ENCODE measurements at regions not wholly inside any gene's neighbourhood (a gene's known extent, or its start where the extent isn't known, plus 50 kb on each side); places are given as distances from the start of the nearest gene placed in this dataset.

DNA sequence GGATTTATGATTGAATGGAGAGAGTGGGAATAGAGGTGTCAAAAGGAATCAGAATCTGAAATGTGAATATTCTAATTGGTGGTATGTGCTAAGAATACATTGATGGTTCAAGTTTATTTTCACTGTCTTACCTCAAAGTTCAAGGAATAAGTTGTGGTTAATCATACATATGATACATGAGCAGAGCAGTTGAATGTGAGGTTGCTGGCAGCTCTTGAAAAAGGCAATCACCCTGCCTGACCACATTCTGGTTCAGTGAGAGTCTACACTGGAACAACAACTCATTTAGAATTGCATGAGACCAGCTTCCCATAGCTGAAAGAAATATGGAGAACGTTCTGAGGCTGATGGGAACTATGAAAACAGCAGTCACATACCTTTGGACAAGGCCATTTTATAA is 68.3 kb upstream of the ARHGAP29 start:
- Histone ChIP-seq H3K27ac (no peak overlapping the region), H3K9me3 (peaks cover 0 to 4% (median 0%) of the 10 kb centered on the region in 4 donors), H3K4me1 (no peaks in the 10 kb centered on the region), H3K36me3 (no peaks in the 10 kb centered on the region), H3K27me3 (no peaks in the 10 kb centered on the region), H3K4me3 (no peak overlapping the region)
- TF ChIP-seq, protein P1, sequence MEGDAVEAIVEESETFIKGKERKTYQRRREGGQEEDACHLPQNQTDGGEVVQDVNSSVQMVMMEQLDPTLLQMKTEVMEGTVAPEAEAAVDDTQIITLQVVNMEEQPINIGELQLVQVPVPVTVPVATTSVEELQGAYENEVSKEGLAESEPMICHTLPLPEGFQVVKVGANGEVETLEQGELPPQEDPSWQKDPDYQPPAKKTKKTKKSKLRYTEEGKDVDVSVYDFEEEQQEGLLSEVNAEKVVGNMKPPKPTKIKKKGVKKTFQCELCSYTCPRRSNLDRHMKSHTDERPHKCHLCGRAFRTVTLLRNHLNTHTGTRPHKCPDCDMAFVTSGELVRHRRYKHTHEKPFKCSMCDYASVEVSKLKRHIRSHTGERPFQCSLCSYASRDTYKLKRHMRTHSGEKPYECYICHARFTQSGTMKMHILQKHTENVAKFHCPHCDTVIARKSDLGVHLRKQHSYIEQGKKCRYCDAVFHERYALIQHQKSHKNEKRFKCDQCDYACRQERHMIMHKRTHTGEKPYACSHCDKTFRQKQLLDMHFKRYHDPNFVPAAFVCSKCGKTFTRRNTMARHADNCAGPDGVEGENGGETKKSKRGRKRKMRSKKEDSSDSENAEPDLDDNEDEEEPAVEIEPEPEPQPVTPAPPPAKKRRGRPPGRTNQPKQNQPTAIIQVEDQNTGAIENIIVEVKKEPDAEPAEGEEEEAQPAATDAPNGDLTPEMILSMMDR (IDR thresholded peaks at IDR 0.05), result no peak
- no peak for TF ChIP-seq POLR2A (IDR thresholded peaks at IDR 0.05)
- no peak for DNase-seq

DNA sequence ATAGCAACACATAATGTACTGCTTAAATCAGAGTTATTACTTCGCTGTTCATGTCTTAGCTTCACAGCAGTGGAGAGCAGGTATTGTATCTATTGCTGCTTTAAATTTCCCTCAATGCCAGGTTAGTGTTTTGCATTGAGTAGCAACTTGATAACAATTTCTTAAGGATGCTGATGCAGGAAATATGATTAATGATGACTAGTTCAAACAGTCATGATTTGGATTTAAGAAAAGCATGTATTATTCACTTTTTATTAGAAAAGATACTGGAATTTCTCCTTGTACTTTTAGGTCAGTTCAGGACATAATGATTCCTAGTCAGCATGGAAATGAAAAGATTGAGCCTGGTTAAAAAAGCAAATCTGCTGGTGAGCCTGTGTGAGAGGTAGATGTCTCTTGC is 67.2 kb upstream of the ARHGAP29 start:
- Histone ChIP-seq H3K4me1 (peaks cover 0 to 1% (median 0%) of the 10 kb centered on the region in 4 donors), H3K4me3 (no peak overlapping the region), H3K27me3 (no peaks in the 10 kb centered on the region), H3K27ac (no peak overlapping the region), H3K36me3 (no peaks in the 10 kb centered on the region), H3K9me3 (peaks cover 0 to 4% (median 0%) of the 10 kb centered on the region in 4 donors)
- no peak for TF ChIP-seq POLR2A (IDR thresholded peaks at IDR 0.05)
- TF ChIP-seq, protein P1 (IDR thresholded peaks at IDR 0.05), result no peak
- no peak for DNase-seq

DNA sequence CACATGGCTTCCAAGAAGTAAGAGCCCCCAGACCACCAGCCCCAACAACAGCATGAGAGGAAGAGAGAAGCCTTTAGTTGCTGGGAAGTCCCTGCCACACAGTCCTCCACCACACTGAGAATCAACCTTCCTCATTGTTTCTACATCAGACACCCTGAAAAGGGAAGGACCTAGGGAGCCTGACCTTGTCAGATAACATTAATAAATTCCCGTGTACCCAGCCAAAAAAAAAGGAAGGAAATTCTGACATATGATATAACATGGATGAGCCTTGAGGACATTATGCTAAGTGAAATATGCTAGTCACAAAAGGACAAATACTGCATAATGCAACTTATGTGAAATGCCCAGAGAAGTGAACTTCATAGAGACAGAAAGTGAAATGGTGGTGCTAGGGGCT is 65.6 kb upstream of the ARHGAP29 start:
- no peak for DNase-seq
- Histone ChIP-seq H3K36me3 (no peaks in the 10 kb centered on the region), H3K27ac (no peak overlapping the region), H3K27me3 (no peaks in the 10 kb centered on the region), H3K4me1 (peaks cover 0 to 5% (median 0%) of the 10 kb centered on the region in 4 donors), H3K4me3 (no peak overlapping the region), H3K9me3 (peaks cover 0 to 4% (median 0%) of the 10 kb centered on the region in 4 donors)
- TF ChIP-seq POLR2A (IDR thresholded peaks at IDR 0.05), result no peak
- TF ChIP-seq, protein P1 (IDR thresholded peaks at IDR 0.05), result no peak

DNA sequence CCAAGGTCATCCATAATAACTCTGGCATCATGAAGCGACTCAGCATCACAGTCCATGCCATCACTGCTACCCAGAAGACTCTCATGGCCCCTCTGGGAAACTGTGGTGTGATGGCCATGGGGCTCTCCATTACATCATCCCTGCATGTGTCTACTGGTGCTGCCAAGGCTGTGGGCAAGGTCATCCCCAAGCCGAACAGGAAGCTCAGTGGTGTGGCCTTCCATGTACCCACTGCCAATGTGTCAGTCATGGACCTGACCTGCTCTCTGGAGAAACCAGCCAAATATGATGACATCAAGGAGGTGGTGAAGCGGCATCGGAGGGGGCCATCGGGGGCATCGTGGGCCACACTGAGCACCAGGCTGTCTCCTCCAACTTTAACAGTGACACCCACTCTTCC is 65.1 kb upstream of the ARHGAP29 start:
- TF ChIP-seq, protein P1 (IDR thresholded peaks at IDR 0.05), result no peak
- TF ChIP-seq POLR2A (IDR thresholded peaks at IDR 0.05), result no peak
- peaks cover 0 to 5% (median 0%) of the 10 kb centered on the region in 4 donors for H3K4me1 ChIP-seq
- H3K36me3 ChIP-seq, result no peaks in the 10 kb centered on the region
- H3K9me3 ChIP-seq, result peaks cover 0 to 4% (median 0%) of the 10 kb centered on the region in 4 donors
- DNase-seq, result no peak
- no peak overlapping the region for H3K4me3 ChIP-seq
- H3K27me3 ChIP-seq, result no peaks in the 10 kb centered on the region
- no peak overlapping the region for H3K27ac ChIP-seq

DNA sequence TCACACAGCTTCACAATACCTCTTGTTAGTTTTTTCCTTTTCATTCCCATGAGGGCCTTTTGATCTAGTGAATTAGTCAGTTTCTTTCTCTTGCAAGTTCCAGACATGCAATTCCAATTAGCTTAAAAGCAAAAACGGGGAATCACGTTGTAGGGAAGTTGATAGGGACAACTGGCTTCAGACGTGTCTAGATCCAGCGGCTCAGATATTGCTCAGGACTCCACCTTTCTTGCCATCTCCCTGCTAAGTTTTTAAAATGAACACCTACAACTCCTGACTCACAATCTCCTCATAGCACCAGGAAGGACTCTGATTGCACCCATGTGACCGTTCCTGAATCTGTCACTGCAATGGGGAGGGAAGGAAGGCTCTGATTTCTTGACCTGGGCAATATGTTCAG is 63.8 kb upstream of the ARHGAP29 start:
- Histone ChIP-seq H3K4me3 (no peak overlapping the region), H3K9me3 (peaks cover 0 to 4% (median 0%) of the 10 kb centered on the region in 4 donors), H3K4me1 (peaks cover 0 to 5% (median 0%) of the 10 kb centered on the region in 4 donors), H3K27ac (no peak overlapping the region), H3K27me3 (no peaks in the 10 kb centered on the region), H3K36me3 (no peaks in the 10 kb centered on the region)
- no peak for TF ChIP-seq POLR2A (IDR thresholded peaks at IDR 0.05)
- TF ChIP-seq, protein P1 (IDR thresholded peaks at IDR 0.05), result no peak
- no peak for DNase-seq

DNA sequence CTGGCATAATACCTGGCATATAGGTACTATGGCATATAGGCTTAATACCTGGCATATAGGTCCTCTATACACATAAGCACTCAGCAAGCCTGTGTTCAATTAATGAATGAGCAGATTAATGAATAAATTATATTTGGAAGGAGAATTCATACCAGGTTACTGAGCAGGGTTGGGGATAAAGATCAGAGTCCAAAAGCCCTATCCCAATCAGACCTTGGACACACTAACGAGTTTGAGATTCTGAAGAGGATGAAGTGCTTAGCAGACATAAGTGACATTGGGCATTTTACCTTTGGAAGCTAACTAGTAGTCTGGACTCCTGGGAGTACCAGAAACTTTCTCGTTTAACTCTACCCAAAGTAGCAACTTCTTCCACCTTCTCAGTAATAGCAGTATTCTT is 63.3 kb upstream of the ARHGAP29 start:
- H3K27ac ChIP-seq, result no peak overlapping the region
- no peak overlapping the region for H3K4me3 ChIP-seq
- DNase-seq, result no peak

More for the DNA sequence above, 63.3 kb upstream of the ARHGAP29 start:
- no peak for TF ChIP-seq POLR2A (IDR thresholded peaks at IDR 0.05)
- TF ChIP-seq, protein P1 (IDR thresholded peaks at IDR 0.05), result no peak
- H3K27me3 ChIP-seq, result no peaks in the 10 kb centered on the region
- H3K36me3 ChIP-seq, result no peaks in the 10 kb centered on the region
- peaks cover 0 to 4% (median 0%) of the 10 kb centered on the region in 4 donors for H3K9me3 ChIP-seq
- peaks cover 0 to 5% (median 0%) of the 10 kb centered on the region in 4 donors for H3K4me1 ChIP-seq
